HG03571 (cell line): ENCODE measurements at regions not wholly inside any gene's neighbourhood (a gene's known extent, or its start where the extent isn't known, plus 50 kb on each side); places are given as distances from the start of the nearest gene placed in this dataset.

Experiments used
- ATAC-seq: cut with Tn5 transposase; IDR thresholded peaks from one replicate; pipeline ENCODE4 v1.9.1; 2021; ENCODE audit not compliant: unreplicated experiment

DNA sequence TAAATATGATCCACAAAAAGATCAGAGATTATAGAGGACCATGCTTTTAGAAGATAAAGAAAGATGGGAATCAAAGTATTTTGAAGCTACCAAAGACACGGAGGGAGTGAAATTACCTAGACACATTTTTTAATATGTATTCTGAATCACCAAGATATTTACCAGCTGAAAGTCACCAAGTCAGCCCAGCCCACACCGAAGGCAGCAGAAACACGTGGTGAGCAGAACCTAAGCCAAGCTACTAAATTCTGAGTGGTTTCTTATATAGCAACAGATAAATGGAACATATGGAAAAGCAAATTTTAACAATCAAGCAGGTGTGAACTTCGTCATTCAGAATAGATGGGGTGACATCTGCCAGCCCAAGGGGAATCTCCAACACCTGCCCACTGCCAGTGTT lies 134.7 kb upstream of the AKR1E2 start:
- no peak for ATAC-seq

GRCh38 chr10:4688601-4689000 lies 137.4 kb upstream of the AKR1E2 start:
- ATAC-seq, result no peak

- no peak for ATAC-seq
Measured at GRCh38 chr10:4688168-4688567, 137.8 kb upstream of the AKR1E2 start.

GRCh38 chr10:4687397-4687796 lies 138.6 kb upstream of the AKR1E2 start:
- no peak for ATAC-seq

DNA sequence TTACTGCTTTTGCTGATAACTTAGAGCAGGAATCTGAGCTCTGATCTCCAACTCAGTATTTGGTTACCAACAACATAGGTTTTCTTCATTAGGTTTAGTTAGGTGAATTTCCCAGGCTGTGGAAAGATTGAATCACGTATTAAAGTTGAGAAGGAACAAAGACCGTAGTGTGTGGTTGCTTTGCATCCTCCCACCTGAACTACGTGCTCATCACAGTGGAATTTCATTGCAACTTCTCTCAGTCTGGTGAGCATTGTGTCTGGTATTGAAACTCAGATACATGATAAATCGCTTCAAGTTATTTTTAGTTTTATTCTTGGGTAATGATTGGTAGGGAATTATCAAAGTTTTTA lies 139.4 kb upstream of the AKR1E2 start:
- ATAC-seq, result no peak

- no peak for ATAC-seq
Measured at GRCh38 chr10:4685904-4686643, 139.9 kb upstream of the AKR1E2 start.

- no peak for ATAC-seq
Measured at GRCh38 chr10:4685491-4685890, 140.5 kb upstream of the AKR1E2 start.

GRCh38 chr10:4684434-4684833 lies 141.6 kb upstream of the AKR1E2 start:
- ATAC-seq, result no peak

GRCh38 chr10:4683838-4684237 lies 142.2 kb upstream of the AKR1E2 start:
- no peak for ATAC-seq

DNA sequence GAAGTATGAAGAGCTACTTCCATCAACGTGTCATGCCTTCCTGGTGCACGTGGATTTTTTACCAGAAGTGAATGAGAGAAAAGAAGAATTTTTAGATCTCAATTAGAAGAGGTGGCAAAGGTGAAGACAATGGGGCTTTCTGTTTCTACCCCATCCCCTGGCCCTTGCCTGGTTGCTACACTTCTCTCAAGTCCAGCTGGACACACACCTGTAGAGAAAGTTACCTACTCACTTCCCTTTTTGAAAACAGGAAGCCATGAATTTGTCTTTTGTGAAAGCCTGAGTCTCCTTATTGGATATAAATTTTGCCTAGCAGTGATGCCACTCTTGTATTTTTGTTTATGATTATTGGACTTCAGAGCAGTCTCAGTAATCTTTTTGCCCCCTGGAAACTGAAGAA lies 142.9 kb upstream of the AKR1E2 start:
- ATAC-seq, result no peak

GRCh38 chr10:4678951-4679671 lies 146.9 kb upstream of the AKR1E2 start:
- ATAC-seq, result no peak

GRCh38 chr10:4678023-4678950 lies 147.7 kb upstream of the AKR1E2 start:
- no peak for ATAC-seq

GRCh38 chr10:4677296-4678021 lies 148.5 kb upstream of the AKR1E2 start:
- ATAC-seq, result no peak

GRCh38 chr10:4676566-4676965 lies 149.4 kb upstream of the AKR1E2 start:
- no peak for ATAC-seq

DNA sequence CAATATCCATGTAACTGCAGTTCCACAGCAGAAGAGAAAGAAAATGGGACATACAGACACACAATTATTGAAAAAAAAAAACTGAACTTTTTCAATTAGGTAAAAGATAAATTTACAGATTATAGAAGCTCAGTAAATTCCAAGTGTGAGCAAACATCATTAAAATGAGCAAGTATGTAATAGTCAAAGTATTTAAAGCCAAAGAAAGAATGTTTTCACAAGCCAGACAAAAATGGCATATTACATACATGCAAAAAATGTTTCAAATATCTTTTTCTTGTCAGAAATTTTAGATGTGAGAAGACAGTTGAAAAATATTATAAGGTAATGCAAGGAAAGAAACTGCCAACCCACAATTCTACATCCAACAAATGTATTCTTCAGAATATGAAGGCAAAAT lies 150.2 kb upstream of the AKR1E2 start:
- ATAC-seq, result no peak

- ATAC-seq, result no peak
Measured at GRCh38 chr10:4673279-4674040, 152.5 kb upstream of the AKR1E2 start.

DNA sequence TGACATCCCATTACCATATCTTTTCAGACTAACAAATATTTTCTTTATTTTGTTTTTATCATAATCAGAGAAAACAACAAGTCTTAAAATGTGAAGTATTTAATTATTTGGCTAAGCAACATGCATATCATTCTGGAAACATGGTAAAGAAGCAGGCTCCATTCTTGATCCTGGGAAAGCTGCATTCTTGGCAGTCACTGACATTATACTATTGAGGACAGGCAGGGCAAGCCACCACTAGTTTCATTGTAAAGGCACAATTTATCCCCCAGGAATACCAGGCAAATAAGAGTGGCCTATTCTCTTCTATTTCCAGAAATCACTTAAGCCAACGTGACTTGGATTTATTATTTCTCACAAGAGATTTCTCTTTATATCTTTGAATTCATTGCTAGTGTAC lies 153.8 kb upstream of the AKR1E2 start:
- no peak for ATAC-seq

GRCh38 chr10:4671451-4672145 lies 154.4 kb upstream of the AKR1E2 start:
- no peak for ATAC-seq

- ATAC-seq, result no peak
Measured at GRCh38 chr10:4670737-4671136, 155.3 kb upstream of the AKR1E2 start.

GRCh38 chr10:4669585-4669984 lies 156.4 kb upstream of the AKR1E2 start:
- ATAC-seq, result no peak
